SHP77 treated with DMSO at 0.1 percent for 48 hours (cell line): ENCODE measurements at regions not wholly inside any gene's neighbourhood (a gene's known extent, or its start where the extent isn't known, plus 50 kb on each side); places are given as distances from the start of the nearest gene placed in this dataset.

ENCODE experiments used
- DNase-seq: peaks from one replicate; lab custom pipeline; 2025; lab: John Stamatoyannopoulos, UW

- no peak for DNase-seq
Measured at GRCh38 chrX:42946544-42947194, 168.7 kb upstream of the PPP1R2C start.

- no peak for DNase-seq
Measured at GRCh38 chrX:42948723-42949657, 171.0 kb upstream of the PPP1R2C start.

- no peak for DNase-seq
Measured at GRCh38 chrX:42951747-42952146, 173.8 kb upstream of the PPP1R2C start.

- DNase-seq, result no peak
Measured at GRCh38 chrX:42952621-42953020, 174.7 kb upstream of the PPP1R2C start.

GRCh38 chrX:42954880-42955279 is 176.9 kb upstream of the PPP1R2C start:
- DNase-seq, result no peak

GRCh38 chrX:42955349-42955748 is 177.4 kb upstream of the PPP1R2C start:
- no peak for DNase-seq

- DNase-seq, result no peak
Measured at GRCh38 chrX:42967681-42968300, 189.8 kb upstream of the PPP1R2C start.

- DNase-seq, result no peak
Measured at GRCh38 chrX:42973321-42973720, 195.4 kb upstream of the PPP1R2C start.

GRCh38 chrX:42975906-42976305 is 197.9 kb upstream of the PPP1R2C start:
- no peak for DNase-seq

- no peak for DNase-seq
Measured at GRCh38 chrX:42976746-42977366, 198.9 kb upstream of the PPP1R2C start.

GRCh38 chrX:42978655-42979379 is 200.9 kb upstream of the PPP1R2C start:
- DNase-seq, result no peak

GRCh38 chrX:42988700-42989099 is 210.7 kb upstream of the PPP1R2C start:
- no peak for DNase-seq

- DNase-seq, result no peak
Measured at GRCh38 chrX:42992199-42992943, 214.4 kb upstream of the PPP1R2C start.

- DNase-seq, result no peak
Measured at GRCh38 chrX:42996861-42997260, 218.9 kb upstream of the PPP1R2C start.

GRCh38 chrX:43000121-43000520 is 222.2 kb upstream of the PPP1R2C start:
- no peak for DNase-seq

GRCh38 chrX:43002526-43003203 is 224.7 kb upstream of the PPP1R2C start:
- no peak for DNase-seq

GRCh38 chrX:43003204-43003565 is 225.2 kb upstream of the PPP1R2C start:
- no peak for DNase-seq

- no peak for DNase-seq
Measured at GRCh38 chrX:43003939-43004338, 226.0 kb upstream of the PPP1R2C start.

GRCh38 chrX:43005561-43005960 is 227.6 kb upstream of the PPP1R2C start:
- DNase-seq, result no peak

GRCh38 chrX:43008356-43008755 is 230.4 kb upstream of the PPP1R2C start:
- no peak for DNase-seq

GRCh38 chrX:43016021-43016420 is 238.1 kb upstream of the PPP1R2C start:
- DNase-seq, result no peak
